ENCODE measurements at regions not wholly inside any gene's neighbourhood (a gene's known extent, or its start where the extent isn't known, plus 50 kb on each side); places are given as distances from the start of the nearest gene placed in this dataset.

GRCh38 chr3:102143536-102143935 is 291.3 kb upstream of the ZPLD1 start:
- H3K4me3 ChIP-seq (ENCODE audit: low read depth in 1 of 2, low read length in 2 of 2) = no peak overlapping the region
- H3K27ac ChIP-seq (ENCODE audit: low read length) = no peak overlapping the region
- no peaks in the 10 kb centered on the region for H4K20me1 ChIP-seq (ENCODE audit: insufficient read depth, low read length)
- no peak for DNase-seq
- no peaks in the 10 kb centered on the region for H3K79me2 ChIP-seq (ENCODE audit: insufficient read depth, low read length)
- no peaks in the 10 kb centered on the region for H3K9me3 ChIP-seq (ENCODE audit: insufficient read depth, low read length, severe bottlenecking)
- H3K4me2 ChIP-seq (ENCODE audit: insufficient read depth, low read length) = no peak overlapping the region
- H3K27me3 ChIP-seq (ENCODE audit: insufficient read depth, low read length, poor library complexity) = no peaks in the 10 kb centered on the region
- H3K4me1 ChIP-seq (ENCODE audit: insufficient read depth, low read length) = no peaks in the 10 kb centered on the region
- TF ChIP-seq EZH2 (IDR thresholded peaks at IDR 0.05; ENCODE audit: borderline replicate concordance, low read depth, low read length, severe bottlenecking) = no peak
- no peak for TF ChIP-seq CTCF (IDR thresholded peaks at IDR 0.05; ENCODE audit: borderline replicate concordance, extremely low read depth, low read length, poor library complexity, severe bottlenecking)
- H3K9ac ChIP-seq (ENCODE audit: low read depth, low read length) = no peak overlapping the region
- no peak for ATAC-seq (ENCODE audit: insufficient read depth, low read depth)
- H3K36me3 ChIP-seq (ENCODE audit: insufficient read depth, low read length) = no peaks in the 10 kb centered on the region
- H2AFZ ChIP-seq (ENCODE audit: low read depth, low read length) = no peak overlapping the region

- no peak for ATAC-seq (ENCODE audit: insufficient read depth, low read depth)
- H3K4me2 ChIP-seq (ENCODE audit: insufficient read depth, low read length) = no peak overlapping the region
- no peak overlapping the region for H3K9ac ChIP-seq (ENCODE audit: low read depth, low read length)
- H4K20me1 ChIP-seq (ENCODE audit: insufficient read depth, low read length) = no peaks in the 10 kb centered on the region
- DNase-seq = no peak
- no peaks in the 10 kb centered on the region for H3K36me3 ChIP-seq (ENCODE audit: insufficient read depth, low read length)
- no peaks in the 10 kb centered on the region for H3K4me1 ChIP-seq (ENCODE audit: insufficient read depth, low read length)
- TF ChIP-seq EZH2 (IDR thresholded peaks at IDR 0.05; ENCODE audit: borderline replicate concordance, low read depth, low read length, severe bottlenecking) (no peak), CTCF (IDR thresholded peaks at IDR 0.05; ENCODE audit: borderline replicate concordance, extremely low read depth, low read length, poor library complexity, severe bottlenecking) (no peak)
- H3K4me3 ChIP-seq (ENCODE audit: low read depth in 1 of 2, low read length in 2 of 2) = no peak overlapping the region
- no peaks in the 10 kb centered on the region for H3K9me3 ChIP-seq (ENCODE audit: insufficient read depth, low read length, severe bottlenecking)
- no peaks in the 10 kb centered on the region for H3K79me2 ChIP-seq (ENCODE audit: insufficient read depth, low read length)
- no peak overlapping the region for H2AFZ ChIP-seq (ENCODE audit: low read depth, low read length)
- H3K27ac ChIP-seq (ENCODE audit: low read length) = no peak overlapping the region
- no peaks in the 10 kb centered on the region for H3K27me3 ChIP-seq (ENCODE audit: insufficient read depth, low read length, poor library complexity)
Measured at GRCh38 chr3:102144063-102144462, 290.8 kb upstream of the ZPLD1 start.

GRCh38 chr3:102148598-102149337 is 286.0 kb upstream of the ZPLD1 start:
- Histone ChIP-seq H3K9me3 (ENCODE audit: insufficient read depth, low read length, severe bottlenecking) (peaks cover 8% of the 10 kb centered on the region), H4K20me1 (ENCODE audit: insufficient read depth, low read length) (no peaks in the 10 kb centered on the region), H3K4me1 (ENCODE audit: insufficient read depth, low read length) (no peaks in the 10 kb centered on the region), H2AFZ (ENCODE audit: low read depth, low read length) (no peak overlapping the region), H3K36me3 (ENCODE audit: insufficient read depth, low read length) (no peaks in the 10 kb centered on the region), H3K4me2 (ENCODE audit: insufficient read depth, low read length) (no peak overlapping the region), H3K9ac (ENCODE audit: low read depth, low read length) (no peak overlapping the region), H3K4me3 (ENCODE audit: low read depth in 1 of 2, low read length in 2 of 2) (no peak overlapping the region), H3K79me2 (ENCODE audit: insufficient read depth, low read length) (no peaks in the 10 kb centered on the region), H3K27ac (ENCODE audit: low read length) (no peak overlapping the region), H3K27me3 (ENCODE audit: insufficient read depth, low read length, poor library complexity) (no peaks in the 10 kb centered on the region)
- ATAC-seq (ENCODE audit: insufficient read depth, low read depth) (no peak), DNase-seq (no peak)
- TF ChIP-seq CTCF (IDR thresholded peaks at IDR 0.05; ENCODE audit: borderline replicate concordance, extremely low read depth, low read length, poor library complexity, severe bottlenecking) = no peak
- no peak for TF ChIP-seq EZH2 (IDR thresholded peaks at IDR 0.05; ENCODE audit: borderline replicate concordance, low read depth, low read length, severe bottlenecking)

Data from DND-41 (cell line).